ENCODE measurements at regions not wholly inside any gene's neighbourhood (a gene's known extent, or its start where the extent isn't known, plus 50 kb on each side); places are given as distances from the start of the nearest gene placed in this dataset.

DNA sequence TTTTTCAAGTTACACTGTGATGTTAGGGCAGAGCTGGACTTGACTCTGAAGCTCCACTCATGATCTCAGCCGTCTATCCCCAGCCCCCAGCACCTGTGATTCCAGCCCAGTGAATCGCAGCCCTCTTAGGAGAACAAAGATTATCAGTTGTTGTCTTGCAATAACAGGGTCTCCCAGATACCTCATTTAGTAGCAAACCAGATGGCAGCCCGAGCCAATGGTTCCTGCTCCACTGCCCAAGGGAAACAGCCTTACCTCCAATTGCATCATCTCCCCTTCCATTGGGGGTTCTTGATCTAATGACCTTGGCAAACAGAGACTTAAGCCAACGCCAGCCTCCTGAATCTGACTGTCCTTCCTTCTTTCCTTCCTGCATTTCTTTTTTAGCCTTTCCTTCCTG is 371.2 kb downstream of the BCL11B start:
- DNase-seq (ENCODE audit: low spot score), result no peak
- in situ Hi-C loops (cut with MboI; ENCODE audit: low sequenced_read_pairs, unreplicated experiment), result no loop called here

DNA sequence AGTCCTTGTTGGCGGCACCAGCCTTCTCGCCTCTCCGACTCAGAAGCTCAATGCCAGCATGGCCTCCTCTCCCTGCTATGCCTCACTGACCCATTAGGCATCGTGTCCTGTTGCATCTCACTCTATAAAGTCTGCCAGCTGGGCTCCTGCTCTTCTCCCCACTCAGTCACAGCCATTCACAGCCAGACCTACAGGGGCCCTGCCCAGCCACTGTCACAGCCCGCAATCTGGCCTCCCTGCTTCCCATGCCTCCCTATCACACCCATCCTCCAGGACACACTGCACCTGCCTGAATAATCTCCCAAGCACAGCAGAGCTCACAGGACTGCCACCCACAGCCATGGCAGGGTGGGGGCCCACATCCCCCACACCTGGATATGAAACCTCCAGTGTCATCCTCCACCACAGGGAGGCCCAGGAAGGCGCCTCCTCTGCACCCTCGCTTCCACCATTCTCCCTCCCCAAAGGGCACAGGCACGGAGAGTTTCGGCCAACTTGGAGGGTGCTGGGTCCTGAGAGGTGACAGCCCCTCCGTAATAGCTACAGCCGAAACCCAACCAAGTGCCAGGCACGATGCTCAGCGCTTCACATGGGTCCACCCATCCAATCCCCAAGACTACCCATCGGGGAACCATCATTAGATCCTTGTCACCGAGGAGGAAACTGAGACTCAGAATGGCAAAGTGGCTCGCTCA is 370.3 kb downstream of the BCL11B start:
- DNase-seq (ENCODE audit: low spot score), result no peak
- in situ Hi-C loops (cut with MboI; ENCODE audit: low sequenced_read_pairs, unreplicated experiment), result no loop called here
- TF ChIP-seq, protein P1, sequence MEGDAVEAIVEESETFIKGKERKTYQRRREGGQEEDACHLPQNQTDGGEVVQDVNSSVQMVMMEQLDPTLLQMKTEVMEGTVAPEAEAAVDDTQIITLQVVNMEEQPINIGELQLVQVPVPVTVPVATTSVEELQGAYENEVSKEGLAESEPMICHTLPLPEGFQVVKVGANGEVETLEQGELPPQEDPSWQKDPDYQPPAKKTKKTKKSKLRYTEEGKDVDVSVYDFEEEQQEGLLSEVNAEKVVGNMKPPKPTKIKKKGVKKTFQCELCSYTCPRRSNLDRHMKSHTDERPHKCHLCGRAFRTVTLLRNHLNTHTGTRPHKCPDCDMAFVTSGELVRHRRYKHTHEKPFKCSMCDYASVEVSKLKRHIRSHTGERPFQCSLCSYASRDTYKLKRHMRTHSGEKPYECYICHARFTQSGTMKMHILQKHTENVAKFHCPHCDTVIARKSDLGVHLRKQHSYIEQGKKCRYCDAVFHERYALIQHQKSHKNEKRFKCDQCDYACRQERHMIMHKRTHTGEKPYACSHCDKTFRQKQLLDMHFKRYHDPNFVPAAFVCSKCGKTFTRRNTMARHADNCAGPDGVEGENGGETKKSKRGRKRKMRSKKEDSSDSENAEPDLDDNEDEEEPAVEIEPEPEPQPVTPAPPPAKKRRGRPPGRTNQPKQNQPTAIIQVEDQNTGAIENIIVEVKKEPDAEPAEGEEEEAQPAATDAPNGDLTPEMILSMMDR (IDR thresholded peaks at IDR 0.05; ENCODE audit: borderline replicate concordance, control extremely low read depth, extremely low read depth, insufficient read depth, missing control alignments), result no peak

More for the DNA sequence above, 371.2 kb downstream of the BCL11B start:
- TF ChIP-seq, protein P1 (IDR thresholded peaks at IDR 0.05; ENCODE audit: borderline replicate concordance, control extremely low read depth, extremely low read depth, insufficient read depth, missing control alignments), result no peak

DNA sequence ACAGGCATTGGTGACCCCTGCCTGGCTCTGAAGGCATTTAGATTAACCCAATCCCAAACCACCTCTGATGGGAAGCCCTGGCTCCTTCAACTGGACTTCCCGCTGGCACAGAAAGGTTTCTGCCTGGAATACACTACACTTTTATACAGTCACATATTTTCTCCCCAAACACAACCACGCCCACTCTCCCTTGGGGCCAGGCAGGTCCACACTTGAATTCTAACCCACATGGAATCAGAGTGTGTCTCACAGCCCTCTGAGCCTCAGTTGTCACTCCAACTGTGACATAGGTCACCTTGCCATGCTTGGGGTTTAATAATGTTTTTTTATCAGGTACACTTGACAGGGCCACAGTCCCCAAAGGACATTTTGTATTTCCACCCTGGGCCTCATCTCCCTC is 368.6 kb downstream of the BCL11B start:
- in situ Hi-C loops (cut with MboI; ENCODE audit: low sequenced_read_pairs, unreplicated experiment), result no loop called here
- TF ChIP-seq, protein P1 (IDR thresholded peaks at IDR 0.05; ENCODE audit: borderline replicate concordance, control extremely low read depth, extremely low read depth, insufficient read depth, missing control alignments), result no peak
- DNase-seq (ENCODE audit: low spot score), result no peak

DNA sequence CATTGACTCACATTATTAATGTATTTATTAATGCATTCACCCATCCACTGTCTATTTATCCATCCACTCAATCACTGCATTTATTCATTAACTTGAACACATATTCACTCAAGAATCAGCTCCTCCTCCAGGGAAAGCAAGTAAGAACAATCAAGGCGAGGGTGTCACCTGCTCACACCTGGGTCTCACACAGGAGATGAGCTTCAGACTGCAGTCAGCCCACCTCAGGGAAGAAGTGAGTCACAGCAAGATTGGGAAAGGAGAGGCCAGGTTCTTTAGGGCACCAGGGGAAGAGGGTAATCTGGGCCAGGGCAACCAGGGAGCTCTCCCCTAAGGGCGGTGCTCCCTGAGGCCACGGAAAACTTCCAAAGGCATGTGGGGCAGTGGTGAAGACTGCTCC is 367.3 kb downstream of the BCL11B start:
- TF ChIP-seq, protein P1 (IDR thresholded peaks at IDR 0.05; ENCODE audit: borderline replicate concordance, control extremely low read depth, extremely low read depth, insufficient read depth, missing control alignments), result no peak
- DNase-seq (ENCODE audit: low spot score), result no peak
- in situ Hi-C loops (cut with MboI; ENCODE audit: low sequenced_read_pairs, unreplicated experiment), result no loop called here

DNA sequence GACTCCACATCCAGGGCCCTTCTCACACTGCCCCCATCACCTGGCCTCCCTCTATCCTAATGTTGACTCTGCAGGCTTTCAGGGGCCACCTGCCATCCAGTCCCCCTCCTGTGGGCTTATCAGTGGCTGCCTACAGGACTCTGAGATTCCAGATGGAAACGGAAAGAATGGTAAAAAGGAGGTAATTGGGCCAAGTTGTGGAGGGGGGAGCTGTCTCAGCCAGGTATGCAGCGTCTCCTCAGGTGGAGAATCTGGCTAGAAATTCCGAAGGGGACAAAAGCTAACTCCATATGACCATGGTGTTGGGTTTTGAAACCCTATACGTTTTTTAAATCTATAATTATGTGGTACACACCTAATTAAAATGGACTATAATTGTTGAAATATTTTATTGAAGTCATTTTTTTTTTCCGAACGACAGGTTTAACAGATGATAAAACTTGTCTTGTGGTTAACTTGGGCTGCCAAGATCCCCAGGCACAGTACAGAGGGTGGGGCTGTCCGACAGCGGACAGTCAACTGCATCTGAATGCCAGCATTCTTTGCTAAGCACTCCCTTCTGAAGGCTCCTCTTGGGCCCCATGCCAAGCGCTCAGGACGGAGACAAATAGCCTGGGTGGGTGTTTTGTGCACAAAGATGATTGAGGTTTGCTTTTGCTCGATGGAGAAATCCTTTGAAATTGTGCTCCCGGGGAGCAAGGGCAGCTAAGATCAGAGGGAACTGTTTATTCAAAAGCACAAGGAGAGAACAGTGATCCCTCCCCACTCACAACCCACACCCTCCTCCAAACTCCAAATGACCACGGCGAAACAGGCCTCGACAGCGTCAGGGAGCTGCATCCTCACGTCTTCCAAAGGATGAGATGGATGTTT is 365.6 kb downstream of the BCL11B start:
- in situ Hi-C loops (cut with MboI; ENCODE audit: low sequenced_read_pairs, unreplicated experiment), result no loop called here
- DNase-seq (ENCODE audit: low spot score), result no peak
- TF ChIP-seq, protein P1 (IDR thresholded peaks at IDR 0.05; ENCODE audit: borderline replicate concordance, control extremely low read depth, extremely low read depth, insufficient read depth, missing control alignments), result no peak

DNA sequence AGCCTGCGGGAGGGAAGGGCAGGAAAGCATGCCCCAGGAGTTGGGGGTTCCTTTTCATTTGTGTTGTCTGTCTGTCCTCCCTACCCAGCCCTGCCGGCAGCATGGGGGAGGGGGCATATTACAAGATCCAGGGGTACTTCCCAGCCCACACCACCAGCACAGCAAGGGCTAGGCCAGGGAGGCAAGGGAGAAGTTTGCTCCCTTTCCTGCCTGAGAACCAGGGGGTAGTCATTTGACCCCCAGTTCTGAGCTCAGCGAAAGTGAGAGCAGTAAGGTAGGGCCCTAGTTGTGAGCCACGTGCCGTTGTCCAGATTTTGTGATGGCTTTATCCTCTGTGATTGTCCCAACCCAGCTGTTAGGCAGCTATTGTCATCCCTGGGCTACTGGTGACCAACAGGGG is 364.7 kb downstream of the BCL11B start:
- DNase-seq (ENCODE audit: low spot score), result no peak
- TF ChIP-seq, protein P1 (IDR thresholded peaks at IDR 0.05; ENCODE audit: borderline replicate concordance, control extremely low read depth, extremely low read depth, insufficient read depth, missing control alignments), result no peak
- in situ Hi-C loops (cut with MboI; ENCODE audit: low sequenced_read_pairs, unreplicated experiment), result no loop called here
